Mucosa of descending colon (tissue), 3 donors: ENCODE measurements at regions not wholly inside any gene's neighbourhood (a gene's known extent, or its start where the extent isn't known, plus 50 kb on each side); places are given as distances from the start of the nearest gene placed in this dataset.
"Not testable (repeated sequence)": the region's sequence is repeated elsewhere in the genome, so short reads cannot be mapped to it uniquely, and the experiment has no call there.

Experiments
- ATAC-seq: fragments of 200-7000 bp; cut with Tn5 transposase; one replicate; pipeline ENCODE4 v1.9.1; 2020; ENCODE audit warnings: mild to moderate bottlenecking, moderate library complexity
- DNase-seq, 3 donors: peaks; one replicate each; pipeline ENCODE4 v3.0.0-alpha.2; 2020
- H3K36me3 ChIP-seq: fragments of 200-600 bp; one replicate; pipeline ENCODE4 v1.8.0; 2021; ENCODE audit warnings: low read depth, mild to moderate bottlenecking
- H3K4me1 ChIP-seq: fragments of 200-600 bp; one replicate; pipeline ENCODE4 v1.8.0; 2021; ENCODE audit warnings: low read depth, mild to moderate bottlenecking
- H3K4me3 ChIP-seq: fragments of 200-600 bp; one replicate; pipeline ENCODE4 v1.8.0; 2021; ENCODE audit warnings: mild to moderate bottlenecking
- H3K9me3 ChIP-seq: fragments of 200-600 bp; one replicate; pipeline ENCODE4 v1.8.0; 2021; ENCODE audit warnings: mild to moderate bottlenecking
- CTCF ChIP-seq: fragments of 200-600 bp; IDR thresholded peaks from one replicate; pipeline ENCODE4 v1.8.0; 2022; ENCODE audit warnings: antibody characterized with exemption, mild to moderate bottlenecking
- intact Hi-C, 2 donors: fragments of 100-400 bp; cut with DNase I in 1 of 2; cut with micrococcal nuclease in 1 of 2; formaldehyde crosslinking; loops; one replicate each; pipeline versions ENCODE4 v1.11.0 to v1.11.1; 2022; cut with DNase I, micrococcal nuclease
- donor health status: DM: no; HTN: no; CAD: no; lungs with moderate emphysema.
- donor health status: DM: no; HTN: no; CAD: no.
- donor health status: DM: no; HTN: yes; CAD: no.

GRCh38 chrX:122943918-122944317 lies 240.2 kb upstream of the GRIA3 start:
- TF ChIP-seq CTCF, result no peak
- ATAC-seq, result no peak

GRCh38 chrX:122945328-122945727 lies 238.8 kb upstream of the GRIA3 start:
- no peaks in the 10 kb centered on the region for H3K4me1 ChIP-seq
- no peak overlapping the region for H3K4me3 ChIP-seq
- no peak for ATAC-seq
- intact Hi-C loops, result no loop called here
- no peaks in the 10 kb centered on the region for H3K9me3 ChIP-seq
- no peak for DNase-seq
- no peak for TF ChIP-seq CTCF
- H3K36me3 ChIP-seq, result no peaks in the 10 kb centered on the region

More at GRCh38 chrX:122943918-122944317, 240.2 kb upstream of the GRIA3 start:
- no peaks in the 10 kb centered on the region for H3K4me1 ChIP-seq
- H3K36me3 ChIP-seq, result no peaks in the 10 kb centered on the region
- no peak for DNase-seq
- no peaks in the 10 kb centered on the region for H3K9me3 ChIP-seq
- no peak overlapping the region for H3K4me3 ChIP-seq
- intact Hi-C loops, result no loop called here

GRCh38 chrX:122972604-122973003 lies 211.5 kb upstream of the GRIA3 start:
- H3K4me1 ChIP-seq, result no peaks in the 10 kb centered on the region
- no peak for ATAC-seq

GRCh38 chrX:122982521-122982920 lies 201.6 kb upstream of the GRIA3 start:
- H3K4me3 ChIP-seq, result no peak overlapping the region
- intact Hi-C loops, result no loop called here
- no peaks in the 10 kb centered on the region for H3K9me3 ChIP-seq
- ATAC-seq (no peak), DNase-seq (no peak)
- H3K4me1 ChIP-seq, result no peaks in the 10 kb centered on the region
- no peak for TF ChIP-seq CTCF
- H3K36me3 ChIP-seq, result no peaks in the 10 kb centered on the region

More at GRCh38 chrX:122972604-122973003, 211.5 kb upstream of the GRIA3 start:
- no peak for DNase-seq
- intact Hi-C loops, result no loop called here
- no peak for TF ChIP-seq CTCF
- Histone ChIP-seq H3K36me3 (no peaks in the 10 kb centered on the region), H3K4me3 (no peak overlapping the region), H3K9me3 (no peaks in the 10 kb centered on the region)

GRCh38 chrX:123002844-123003243 lies 181.2 kb upstream of the GRIA3 start:
- H3K4me3 ChIP-seq, DNase-seq, ATAC-seq, H3K4me1 ChIP-seq, H3K36me3 ChIP-seq, intact Hi-C loops, H3K9me3 ChIP-seq: not testable (repeated sequence)

- Histone ChIP-seq H3K9me3 (no peaks in the 10 kb centered on the region), H3K4me3 (no peak overlapping the region), H3K36me3 (no peaks in the 10 kb centered on the region), H3K4me1 (no peaks in the 10 kb centered on the region)
- intact Hi-C loops, result no loop called here
- no peak for TF ChIP-seq CTCF
- DNase-seq, result no peak
- no peak for ATAC-seq
Observed at GRCh38 chrX:123013141-123013540, 170.9 kb upstream of the GRIA3 start.
